Parathyroid adenoma (tissue), 2 donors: ENCODE measurements at regions not wholly inside any gene's neighbourhood (a gene's known extent, or its start where the extent isn't known, plus 50 kb on each side); places are given as distances from the start of the nearest gene placed in this dataset.

Experiments used
- H2AFZ ChIP-seq: fragments of 300-600 bp; sonication (generic); one replicate; pipeline ENCODE4 v1.7.0; 2017; ENCODE audit warnings: antibody characterized with exemption, mild to moderate bottlenecking
- H3K27ac ChIP-seq: fragments of 300-600 bp; sonication (generic); one replicate; pipeline ENCODE4 v1.7.0; 2017
- H3K27me3 ChIP-seq: fragments of 300-600 bp; sonication (generic); one replicate; pipeline ENCODE4 v1.7.0; 2017; ENCODE audit warnings: low read length; ENCODE audit not compliant: control insufficient read depth, insufficient read depth
- H3K36me3 ChIP-seq: fragments of 300-600 bp; sonication (generic); one replicate; pipeline ENCODE4 v1.7.0; 2017; ENCODE audit warnings: low read length; ENCODE audit not compliant: control insufficient read depth, insufficient read depth
- H3K4me1 ChIP-seq: fragments of 300-600 bp; sonication (generic); one replicate; pipeline ENCODE4 v1.7.0; 2017; ENCODE audit warnings: control low read depth
- H3K4me2 ChIP-seq: fragments of 300-600 bp; sonication (generic); one replicate; pipeline ENCODE4 v1.7.0; 2017; ENCODE audit warnings: low read length
- H3K4me3 ChIP-seq: fragments of 300-600 bp; sonication (generic); one replicate; pipeline ENCODE4 v1.7.0; 2017; ENCODE audit warnings: low read depth, low read length
- H3K79me2 ChIP-seq: fragments of 300-600 bp; sonication (generic); one replicate; pipeline ENCODE4 v1.7.0; 2017; ENCODE audit warnings: control low read depth
- H3K9ac ChIP-seq: fragments of 300-600 bp; sonication (generic); one replicate; pipeline ENCODE4 v1.7.0; 2017; ENCODE audit warnings: mild to moderate bottlenecking
- H3K9me3 ChIP-seq: fragments of 300-600 bp; sonication (generic); one replicate; pipeline ENCODE4 v1.7.0; 2017; ENCODE audit warnings: low read length; ENCODE audit not compliant: control insufficient read depth
- CTCF ChIP-seq: fragments of 300-600 bp; sonication (generic); IDR thresholded peaks from one replicate; pipeline ENCODE4 v1.7.0; 2017; ENCODE audit warnings: antibody characterized with exemption, mild to moderate bottlenecking
- donor health status: primary hyperparathyroidism.

DNA sequence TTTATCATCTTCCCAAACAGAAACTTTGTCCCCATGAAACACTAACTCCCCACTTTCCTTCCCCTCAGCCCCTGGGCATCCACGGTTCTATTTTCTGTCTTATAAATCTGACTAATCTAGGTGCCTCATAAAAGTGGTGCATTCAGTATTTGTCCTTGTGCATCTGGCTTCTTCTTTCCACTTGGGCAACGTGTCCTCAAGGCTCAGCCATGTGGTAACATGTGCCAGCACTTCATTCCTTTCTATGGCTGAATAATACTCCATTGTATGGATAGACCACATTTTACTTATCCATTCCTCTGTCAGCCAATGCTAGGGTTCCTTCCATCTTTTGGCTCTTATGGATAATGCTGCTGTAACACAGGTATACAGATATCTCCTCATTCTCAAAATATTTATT lies 305.0 kb upstream of the RUNX1 start:
- no peak overlapping the region for H2AFZ ChIP-seq
- no peak for TF ChIP-seq CTCF

GRCh38 chr21:35352793-35353192 lies 303.7 kb upstream of the RUNX1 start:
- Histone ChIP-seq H3K4me1 (no peaks in the 10 kb centered on the region), H3K4me2 (no peak overlapping the region), H2AFZ (no peak overlapping the region), H3K36me3 (no peaks in the 10 kb centered on the region), H3K27me3 (no peaks in the 10 kb centered on the region), H3K9me3 (no peaks in the 10 kb centered on the region), H3K4me3 (no peak overlapping the region), H3K27ac (no peak overlapping the region), H3K79me2 (no peaks in the 10 kb centered on the region), H3K9ac (no peak overlapping the region)
- TF ChIP-seq CTCF: no peak

More for the DNA sequence above, 305.0 kb upstream of the RUNX1 start:
- no peak overlapping the region for H3K4me2 ChIP-seq
- H3K9ac ChIP-seq: no peak overlapping the region
- H3K4me1 ChIP-seq: no peaks in the 10 kb centered on the region
- H3K27me3 ChIP-seq: no peaks in the 10 kb centered on the region
- H3K9me3 ChIP-seq: no peaks in the 10 kb centered on the region
- H3K79me2 ChIP-seq: no peaks in the 10 kb centered on the region
- no peak overlapping the region for H3K4me3 ChIP-seq
- no peak overlapping the region for H3K27ac ChIP-seq
- no peaks in the 10 kb centered on the region for H3K36me3 ChIP-seq

- Histone ChIP-seq H3K79me2 (no peaks in the 10 kb centered on the region), H3K4me1 (no peaks in the 10 kb centered on the region), H3K4me2 (no peak overlapping the region), H2AFZ (no peak overlapping the region), H3K4me3 (no peak overlapping the region), H3K27ac (no peak overlapping the region), H3K36me3 (no peaks in the 10 kb centered on the region), H3K9me3 (no peaks in the 10 kb centered on the region), H3K9ac (no peak overlapping the region), H3K27me3 (no peaks in the 10 kb centered on the region)
- no peak for TF ChIP-seq CTCF
These were observed 303.1 kb upstream of the RUNX1 start for GRCh38 chr21:35352066-35352770.

- H3K27ac ChIP-seq: no peak overlapping the region
- H3K36me3 ChIP-seq: no peaks in the 10 kb centered on the region
- no peak overlapping the region for H3K4me3 ChIP-seq
These were observed 302.3 kb upstream of the RUNX1 start for GRCh38 chr21:35351434-35351833.

More at GRCh38 chr21:35351434-35351833, 302.3 kb upstream of the RUNX1 start:
- Histone ChIP-seq H2AFZ (no peak overlapping the region), H3K9me3 (no peaks in the 10 kb centered on the region), H3K4me1 (no peaks in the 10 kb centered on the region), H3K9ac (no peak overlapping the region), H3K4me2 (no peak overlapping the region), H3K27me3 (no peaks in the 10 kb centered on the region), H3K79me2 (no peaks in the 10 kb centered on the region)
- TF ChIP-seq CTCF: no peak
